ENCODE measurements at regions not wholly inside any gene's neighbourhood (a gene's known extent, or its start where the extent isn't known, plus 50 kb on each side); places are given as distances from the start of the nearest gene placed in this dataset.

DNA sequence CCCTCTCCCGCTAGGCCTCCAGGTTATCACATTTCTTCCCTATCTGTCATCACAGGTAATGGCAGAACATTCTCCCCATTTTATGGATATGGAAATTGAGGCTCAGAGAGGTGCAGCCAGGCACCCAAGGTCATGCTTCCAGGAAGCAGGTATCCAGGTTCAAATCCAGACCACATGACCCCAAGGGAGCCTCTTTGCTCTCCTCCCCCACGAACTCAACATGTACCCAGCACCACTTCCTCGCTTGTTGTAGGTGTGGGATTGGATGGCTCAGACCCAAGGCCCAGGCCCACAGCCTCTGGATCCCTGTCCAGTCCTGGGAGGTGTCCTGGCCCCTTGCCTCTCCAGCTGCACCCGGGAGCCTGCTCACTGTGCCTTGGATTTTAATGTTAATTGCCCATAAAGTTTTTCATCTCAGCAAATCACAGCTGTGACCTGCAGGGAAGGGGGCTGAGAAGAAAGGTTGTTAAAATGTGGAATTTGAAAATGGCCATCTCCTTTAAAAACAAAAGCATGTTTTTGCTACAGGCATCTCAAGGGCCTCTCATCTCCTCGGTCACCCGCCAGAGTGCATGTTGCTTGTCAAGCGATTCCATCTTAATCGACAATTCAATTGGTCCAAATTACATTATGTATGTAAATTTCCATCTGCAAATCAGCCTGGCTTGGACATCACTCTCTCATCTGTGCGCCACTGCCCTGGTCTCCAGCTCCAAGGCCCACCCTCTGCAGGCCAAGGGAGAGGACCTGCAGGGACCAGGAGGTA, 205.4 kb upstream of the ZMIZ1 start:
- TF ChIP-seq, protein P1, sequence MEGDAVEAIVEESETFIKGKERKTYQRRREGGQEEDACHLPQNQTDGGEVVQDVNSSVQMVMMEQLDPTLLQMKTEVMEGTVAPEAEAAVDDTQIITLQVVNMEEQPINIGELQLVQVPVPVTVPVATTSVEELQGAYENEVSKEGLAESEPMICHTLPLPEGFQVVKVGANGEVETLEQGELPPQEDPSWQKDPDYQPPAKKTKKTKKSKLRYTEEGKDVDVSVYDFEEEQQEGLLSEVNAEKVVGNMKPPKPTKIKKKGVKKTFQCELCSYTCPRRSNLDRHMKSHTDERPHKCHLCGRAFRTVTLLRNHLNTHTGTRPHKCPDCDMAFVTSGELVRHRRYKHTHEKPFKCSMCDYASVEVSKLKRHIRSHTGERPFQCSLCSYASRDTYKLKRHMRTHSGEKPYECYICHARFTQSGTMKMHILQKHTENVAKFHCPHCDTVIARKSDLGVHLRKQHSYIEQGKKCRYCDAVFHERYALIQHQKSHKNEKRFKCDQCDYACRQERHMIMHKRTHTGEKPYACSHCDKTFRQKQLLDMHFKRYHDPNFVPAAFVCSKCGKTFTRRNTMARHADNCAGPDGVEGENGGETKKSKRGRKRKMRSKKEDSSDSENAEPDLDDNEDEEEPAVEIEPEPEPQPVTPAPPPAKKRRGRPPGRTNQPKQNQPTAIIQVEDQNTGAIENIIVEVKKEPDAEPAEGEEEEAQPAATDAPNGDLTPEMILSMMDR (IDR thresholded peaks at IDR 0.05; ENCODE audit: borderline replicate concordance, control extremely low read depth, extremely low read depth, insufficient read depth, missing control alignments): no peak
- DNase-seq (ENCODE audit: low spot score): no peak
- in situ Hi-C loops (cut with MboI; ENCODE audit: low sequenced_read_pairs, unreplicated experiment): no loop called here

DNA sequence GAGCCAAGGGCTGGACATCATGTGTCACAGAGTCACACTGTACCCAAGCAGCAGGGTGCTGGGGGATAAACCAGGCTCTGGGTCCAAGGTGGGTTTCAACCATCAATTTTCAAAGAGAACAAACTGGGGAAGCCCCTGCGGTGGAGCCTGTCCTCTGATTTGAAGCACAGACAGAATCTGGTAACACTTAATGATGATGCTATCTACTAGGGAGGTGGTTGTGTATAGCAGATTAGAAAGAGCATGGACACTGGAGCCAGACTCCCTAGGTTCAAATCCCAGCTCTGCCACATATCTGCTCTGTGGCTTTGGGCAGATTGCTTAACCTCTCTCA, 204.9 kb upstream of the ZMIZ1 start:
- DNase-seq (ENCODE audit: low spot score): no peak
- in situ Hi-C loops (cut with MboI; ENCODE audit: low sequenced_read_pairs, unreplicated experiment): no loop called here
- TF ChIP-seq, protein P1 (IDR thresholded peaks at IDR 0.05; ENCODE audit: borderline replicate concordance, control extremely low read depth, extremely low read depth, insufficient read depth, missing control alignments): no peak

DNA sequence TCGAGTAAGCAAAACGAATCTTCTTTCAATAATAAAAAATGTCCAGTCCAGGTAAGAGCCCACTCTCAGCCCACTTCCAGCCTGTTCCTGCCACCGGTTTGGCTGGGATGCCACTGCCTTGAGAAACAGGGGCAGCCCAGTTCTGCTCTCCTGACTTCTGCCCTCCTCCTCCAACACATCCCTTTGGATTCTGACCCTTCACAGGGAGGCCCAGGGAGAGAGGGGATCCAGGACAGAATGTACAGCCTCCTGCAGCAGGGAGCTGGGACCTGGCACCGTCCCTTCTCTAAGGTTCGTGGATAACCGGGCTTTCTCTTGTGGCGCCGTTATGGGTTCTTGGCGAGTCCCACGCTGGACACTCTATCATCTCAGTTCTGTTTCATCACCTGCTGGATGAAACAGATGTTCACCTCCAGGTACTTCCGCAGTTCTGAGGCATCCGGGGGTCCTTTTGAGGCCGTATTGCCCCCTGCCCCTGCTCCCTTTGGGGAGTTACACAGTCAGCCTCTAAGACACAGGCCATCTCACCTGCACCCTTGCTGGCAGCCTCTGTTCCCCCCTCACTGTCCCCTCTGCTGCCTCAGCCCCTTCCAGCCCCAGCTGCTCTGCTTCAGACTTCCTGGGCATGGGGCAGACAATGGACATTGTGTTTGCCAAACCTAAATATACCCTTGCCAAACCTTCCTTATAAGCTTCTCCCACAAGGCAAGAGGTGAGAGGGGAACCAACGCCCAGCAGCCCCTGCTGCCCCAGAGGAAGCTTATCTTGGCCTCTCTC, 203.8 kb upstream of the ZMIZ1 start:
- TF ChIP-seq, protein P1 (IDR thresholded peaks at IDR 0.05; ENCODE audit: borderline replicate concordance, control extremely low read depth, extremely low read depth, insufficient read depth, missing control alignments): no peak
- in situ Hi-C loops (cut with MboI; ENCODE audit: low sequenced_read_pairs, unreplicated experiment): no loop called here
- no peak for DNase-seq (ENCODE audit: low spot score)

DNA sequence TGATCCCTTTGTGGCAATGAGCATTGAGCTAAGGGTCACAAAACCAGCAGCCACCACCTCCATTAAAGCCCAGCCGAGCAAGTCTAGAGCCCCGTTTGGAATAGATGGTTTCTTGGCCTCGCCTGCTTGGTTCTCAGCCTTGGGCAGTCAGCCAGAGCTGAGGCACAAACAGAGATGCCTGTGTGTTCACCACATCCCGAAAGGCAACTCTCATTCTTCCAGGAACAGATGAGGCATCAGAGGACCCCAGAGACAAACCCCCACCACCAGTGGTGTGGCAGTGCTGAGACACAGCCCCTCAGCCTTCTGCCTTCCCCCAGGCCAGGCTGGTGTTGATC, 203.3 kb upstream of the ZMIZ1 start:
- in situ Hi-C loops (cut with MboI; ENCODE audit: low sequenced_read_pairs, unreplicated experiment): no loop called here
- TF ChIP-seq, protein P1 (IDR thresholded peaks at IDR 0.05; ENCODE audit: borderline replicate concordance, control extremely low read depth, extremely low read depth, insufficient read depth, missing control alignments): no peak
- DNase-seq (ENCODE audit: low spot score): no peak

DNA sequence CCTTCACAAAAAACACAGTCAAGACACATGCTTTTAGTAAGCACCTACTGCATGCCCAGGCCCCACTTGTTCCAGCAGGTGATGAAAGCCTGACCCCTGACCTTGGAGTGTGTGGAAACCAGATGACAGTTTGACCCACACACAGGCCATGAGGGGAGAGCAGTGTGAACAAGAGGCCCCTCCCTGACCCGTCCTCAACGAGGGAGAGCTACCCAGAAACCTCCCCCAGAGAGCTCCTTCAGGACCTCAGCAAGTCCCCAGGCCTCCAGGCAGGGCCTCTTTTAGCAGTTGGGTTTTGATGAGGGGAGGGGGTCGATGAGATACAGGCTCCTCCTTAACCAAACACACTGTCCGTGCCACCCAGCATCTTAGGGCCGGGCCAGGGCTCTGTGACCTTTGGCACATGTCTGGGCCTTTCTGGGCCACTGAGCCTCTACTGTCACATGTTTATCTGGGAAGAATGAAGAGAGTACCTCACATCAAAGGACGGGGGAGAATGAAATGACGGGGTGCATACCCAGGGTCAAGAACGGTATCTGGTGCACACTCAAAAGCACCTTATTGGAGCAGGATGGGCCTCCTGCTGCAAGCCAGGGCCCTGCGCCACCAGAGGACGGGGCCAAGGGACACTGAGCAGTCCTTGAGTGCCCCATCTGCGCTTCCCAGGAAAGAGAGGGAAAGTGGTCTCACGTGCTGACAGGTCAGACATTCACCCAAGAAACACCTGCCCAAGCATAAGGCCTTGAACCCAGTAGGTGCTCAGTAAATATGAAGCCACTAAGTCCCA, 202.6 kb upstream of the ZMIZ1 start:
- TF ChIP-seq, protein P1 (IDR thresholded peaks at IDR 0.05; ENCODE audit: borderline replicate concordance, control extremely low read depth, extremely low read depth, insufficient read depth, missing control alignments): no peak
- no peak for DNase-seq (ENCODE audit: low spot score)
- in situ Hi-C loops (cut with MboI; ENCODE audit: low sequenced_read_pairs, unreplicated experiment): no loop called here

DNA sequence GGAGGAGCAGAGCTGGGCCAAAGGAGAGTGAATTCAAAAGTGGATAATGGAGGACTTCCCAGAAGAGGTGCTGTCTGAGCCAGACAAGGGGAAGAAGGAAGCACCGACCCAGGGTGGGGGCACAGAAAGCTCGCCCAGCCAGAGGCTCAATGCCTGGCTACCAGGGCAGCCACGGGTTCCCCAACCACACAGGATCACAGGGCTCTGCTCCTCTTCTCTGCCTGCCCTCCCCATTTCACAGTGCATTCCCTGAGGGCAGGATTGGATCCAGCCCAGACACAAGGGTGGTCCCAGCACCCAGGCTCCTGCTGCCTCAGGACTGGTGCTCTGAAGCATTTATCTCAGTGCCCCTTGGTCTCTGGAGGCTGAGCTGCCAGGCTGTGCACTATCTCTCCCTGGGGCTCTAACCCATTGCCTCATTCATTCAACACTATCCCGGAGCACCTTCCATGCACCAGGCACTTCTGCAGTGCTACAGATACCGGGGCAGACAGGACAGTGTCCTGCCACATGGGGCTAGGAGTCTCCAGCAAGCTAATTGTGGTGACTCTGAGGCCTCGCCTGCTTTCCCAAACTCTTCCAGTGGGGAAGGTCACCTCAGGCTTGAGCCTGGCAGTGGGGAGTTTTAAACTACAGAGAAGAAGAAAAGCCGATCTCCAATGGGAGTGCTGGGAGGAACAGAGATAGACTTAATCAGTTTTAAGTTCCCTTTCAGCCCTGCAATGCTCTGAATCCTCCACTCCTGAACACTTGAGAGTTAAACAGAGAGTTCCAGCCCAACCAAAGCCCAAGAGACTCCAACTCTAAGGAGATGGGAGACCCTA, 201.8 kb upstream of the ZMIZ1 start:
- in situ Hi-C loops (cut with MboI; ENCODE audit: low sequenced_read_pairs, unreplicated experiment): no loop called here
- DNase-seq (ENCODE audit: low spot score): no peak
- TF ChIP-seq, protein P1 (IDR thresholded peaks at IDR 0.05; ENCODE audit: borderline replicate concordance, control extremely low read depth, extremely low read depth, insufficient read depth, missing control alignments): no peak

Measured in GM13976 (cell line).